Keratinocyte (primary cell): ENCODE measurements at regions not wholly inside any gene's neighbourhood (a gene's known extent, or its start where the extent isn't known, plus 50 kb on each side); places are given as distances from the start of the nearest gene placed in this dataset.

ENCODE experiments used
- CTCF ChIP-seq, 3 experiments: IDR thresholded peaks in 1 of 3; conservative IDR thresholded peaks in 1 of 3; optimal IDR thresholded peaks in 1 of 3; 2 replicates in 2 of 3; 3 replicates in 1 of 3; pipeline versions ENCODE3 to v1.5.1; 2011; ENCODE audit warnings: low read length in 3 of 3, mild to moderate bottlenecking in 3 of 3, moderate library complexity in 2 of 3, control low read depth in 1 of 3, inconsistent platforms in 1 of 3; ENCODE audit not compliant: insufficient read depth in 2 of 3; ENCODE audit errors: extremely low read depth in 1 of 3
- EZH2 ChIP-seq: IDR thresholded peaks from one replicate; pipeline ENCODE4 v1.6.1; 2012; ENCODE audit warnings: inconsistent platforms, mild to moderate bottlenecking, low read length, moderate library complexity

DNA sequence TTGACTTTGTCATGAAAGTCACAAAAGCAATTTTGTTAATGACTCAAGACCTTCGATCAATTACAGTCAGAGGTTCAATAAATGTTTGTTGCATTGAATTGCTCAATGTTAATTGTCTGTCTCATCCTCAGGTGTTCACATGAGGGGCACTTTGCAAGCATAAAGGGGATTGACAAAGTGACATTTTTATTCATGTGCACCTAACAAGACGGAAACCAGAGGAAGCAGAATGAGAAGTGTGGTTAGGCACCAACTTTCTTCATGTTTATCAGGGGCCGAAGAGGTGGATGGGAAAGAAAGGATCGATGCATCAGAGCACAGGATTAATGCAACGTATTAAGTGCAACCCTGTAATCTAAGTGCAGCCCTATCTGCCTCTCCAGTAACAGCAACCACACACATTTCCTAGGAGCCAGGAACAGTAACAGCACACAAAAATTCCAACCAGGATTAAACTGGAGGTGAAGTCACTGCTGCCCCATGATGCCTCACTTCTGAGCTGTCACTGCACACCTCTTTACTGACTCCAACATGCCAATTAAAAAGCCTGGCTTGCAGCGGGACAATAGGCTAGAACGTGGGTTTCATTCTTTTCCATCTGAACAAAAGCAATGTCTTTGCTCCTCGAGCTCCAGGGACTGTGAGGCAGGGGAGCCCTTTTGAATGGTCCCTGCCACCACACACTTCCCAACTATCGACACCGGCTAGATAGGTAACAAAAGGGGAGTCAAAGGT lies 262.7 kb downstream of the CD83 start:
- TF ChIP-seq EZH2 (no peak), CTCF (optimal IDR thresholded peaks at IDR 0.05 in 1 of 3, IDR thresholded peaks at IDR 0.05 in 1 of 3, conservative IDR thresholded peaks at IDR 0.05 in 1 of 3; ENCODE audit: extremely low read depth in 1 of 3, insufficient read depth in 2 of 3, low read length in 3 of 3) (no peak)
